ENCODE measurements at regions not wholly inside any gene's neighbourhood (a gene's known extent, or its start where the extent isn't known, plus 50 kb on each side); places are given as distances from the start of the nearest gene placed in this dataset.

- Histone ChIP-seq H2AFZ (ENCODE audit: low read length) (no peak overlapping the region), H3K36me3 (replicated peaks in 1 of 2; ENCODE audit: control insufficient read depth in 1 of 2, insufficient read depth in 2 of 2, low read length in 2 of 2) (no peaks in the 10 kb centered on the region), H3K4me2 (ENCODE audit: low read depth, low read length) (no peak overlapping the region), H3K4me3 (replicated peaks in 1 of 3; ENCODE audit: insufficient read depth in 1 of 3, low read depth in 2 of 3, low read length in 3 of 3) (no peak overlapping the region), H3K9me3 (ENCODE audit: low read length) (no peaks in the 10 kb centered on the region), H3K27me3 (ENCODE audit: control insufficient read depth in 1 of 2, insufficient read depth in 2 of 2, low read length in 2 of 2) (no peaks in the 10 kb centered on the region), H3K27ac (ENCODE audit: extremely low read length, insufficient read depth, low read length) (no peak overlapping the region), H4K20me1 (ENCODE audit: insufficient read depth, low read length) (no peaks in the 10 kb centered on the region), H3K9ac (ENCODE audit: insufficient read depth, low read depth, low read length) (no peak overlapping the region), H3K4me1 (ENCODE audit: insufficient read depth, low read length) (no peaks in the 10 kb centered on the region), H3K79me2 (ENCODE audit: insufficient read depth, low read length) (no peaks in the 10 kb centered on the region)
- in situ Hi-C loops (cut with HindIII; ENCODE audit: extremely low pct_ligation_motif_present, low pct_unique_long_range_greater_than_20kb) (no loop called here), intact Hi-C loops (cut with micrococcal nuclease; ENCODE audit: unreplicated experiment) (no loop called here)
- POLR2A ChIA-PET = no interaction called here
- WGBS (ENCODE audit: low lambda C conversion rate) = 0% methylated on average over 5 of the region's 5 CpGs
- DNase-seq (ENCODE audit: low spot score) = no peak
- no peak for FAIRE-seq
- BruUV-seq (replicated peaks) = no TSS peak
- no peak for ATAC-seq
- CTCF ChIA-PET (ENCODE audit: low intra/inter-chr PET ratio, low total read pairs) = no interaction called here
- TF ChIP-seq REXO4 (CRISPR knock-in tag; IDR thresholded peaks at IDR 0.05; ENCODE audit: borderline replicate concordance) (no peak), SRSF1 (optimal IDR thresholded peaks at IDR 0.05; ENCODE audit: low read depth, low read length) (no peak), THAP11 (CRISPR knock-in tag; IDR thresholded peaks at IDR 0.05) (no peak), ZNF512 (CRISPR knock-in tag; IDR thresholded peaks at IDR 0.05) (no peak), SP140L (CRISPR knock-in tag; IDR thresholded peaks at IDR 0.05; ENCODE audit: borderline replicate concordance) (no peak), ZFP37 (CRISPR knock-in tag; IDR thresholded peaks at IDR 0.05; ENCODE audit: borderline replicate concordance) (no peak), TIGD3 (CRISPR knock-in tag; IDR thresholded peaks at IDR 0.05; ENCODE audit: borderline replicate concordance) (no peak), ZNF460 (CRISPR knock-in tag; IDR thresholded peaks at IDR 0.05; ENCODE audit: borderline replicate concordance) (no peak), AHDC1 (CRISPR knock-in tag; IDR thresholded peaks at IDR 0.05; ENCODE audit: borderline replicate concordance) (no peak), TBX2 (CRISPR knock-in tag; IDR thresholded peaks at IDR 0.05; ENCODE audit: borderline replicate concordance) (no peak), ZUFSP (CRISPR knock-in tag; IDR thresholded peaks at IDR 0.05; ENCODE audit: borderline replicate concordance) (no peak), ATF1 (CRISPR knock-in tag; IDR thresholded peaks at IDR 0.05) (no peak), POGZ (CRISPR knock-in tag; IDR thresholded peaks at IDR 0.05) (no peak), ZNF619 (CRISPR knock-in tag; IDR thresholded peaks at IDR 0.05) (no peak), PCBP2 (optimal IDR thresholded peaks at IDR 0.05; ENCODE audit: low read depth, low read length, poor library complexity, severe bottlenecking) (no peak)
These were observed 99.5 kb upstream of the AVPR1A start for GRCh38 chr12:63250486-63250885.

Measured in HepG2 (cell line).